ENCODE measurements at regions not wholly inside any gene's neighbourhood (a gene's known extent, or its start where the extent isn't known, plus 50 kb on each side); places are given as distances from the start of the nearest gene placed in this dataset.
"Not testable (repeated sequence)": the region's sequence is repeated elsewhere in the genome, so short reads cannot be mapped to it uniquely, and the experiment has no call there.

GRCh38 chr5:57429513-57430120 lies 53.0 kb downstream of the ACTBL2 start:
- no peak for DNase-seq

GRCh38 chr5:57429021-57429420 lies 53.6 kb downstream of the ACTBL2 start:
- DNase-seq: not testable (repeated sequence)

- no peak for DNase-seq
These were observed 59.6 kb downstream of the ACTBL2 start for GRCh38 chr5:57422993-57423392.

- DNase-seq: no peak
These were observed 60.3 kb downstream of the ACTBL2 start for GRCh38 chr5:57422341-57422740.

- no peak for DNase-seq
These were observed 61.8 kb downstream of the ACTBL2 start for GRCh38 chr5:57420801-57421200.

- no peak for DNase-seq
These were observed 64.6 kb downstream of the ACTBL2 start for GRCh38 chr5:57417971-57418370.

- no peak for DNase-seq
These were observed 65.3 kb downstream of the ACTBL2 start for GRCh38 chr5:57417320-57417719.

GRCh38 chr5:57416278-57416994 lies 66.2 kb downstream of the ACTBL2 start:
- DNase-seq: no peak

GRCh38 chr5:57414857-57415256 lies 67.8 kb downstream of the ACTBL2 start:
- DNase-seq: no peak

GRCh38 chr5:57414191-57414590 lies 68.4 kb downstream of the ACTBL2 start:
- no peak for DNase-seq

GRCh38 chr5:57413145-57413544 lies 69.5 kb downstream of the ACTBL2 start:
- DNase-seq: no peak

- no peak for DNase-seq
These were observed 69.9 kb downstream of the ACTBL2 start for GRCh38 chr5:57412680-57413079.

GRCh38 chr5:57411982-57412381 lies 70.6 kb downstream of the ACTBL2 start:
- no peak for DNase-seq

GRCh38 chr5:57410374-57411320 lies 72.0 kb downstream of the ACTBL2 start:
- no peak for DNase-seq

GRCh38 chr5:57408714-57409113 lies 73.9 kb downstream of the ACTBL2 start:
- DNase-seq: no peak

GRCh38 chr5:57408285-57408684 lies 74.3 kb downstream of the ACTBL2 start:
- no peak for DNase-seq

- no peak for DNase-seq
These were observed 75.2 kb downstream of the ACTBL2 start for GRCh38 chr5:57407391-57407790.

- DNase-seq: no peak
These were observed 76.0 kb downstream of the ACTBL2 start for GRCh38 chr5:57406641-57407040.

- DNase-seq: no peak
These were observed 76.6 kb downstream of the ACTBL2 start for GRCh38 chr5:57405984-57406383.

GRCh38 chr5:57402761-57403160 lies 79.8 kb downstream of the ACTBL2 start:
- no peak for DNase-seq

GRCh38 chr5:57402348-57402747 lies 80.3 kb downstream of the ACTBL2 start:
- no peak for DNase-seq

GRCh38 chr5:57398413-57399093 lies 84.1 kb downstream of the ACTBL2 start:
- no peak for DNase-seq

GRCh38 chr5:57396701-57397100 lies 85.9 kb downstream of the ACTBL2 start:
- no peak for DNase-seq
